Left forelimb (tissue), 1 donor: ENCODE measurements at regions not wholly inside any gene's neighbourhood (a gene's known extent, or its start where the extent isn't known, plus 50 kb on each side); places are given as distances from the start of the nearest gene placed in this dataset.
"Not testable (repeated sequence)": the region's sequence is repeated elsewhere in the genome, so short reads cannot be mapped to it uniquely, and the experiment has no call there.

Experiments used
- DNase-seq: peaks from one replicate; pipeline ENCODE4 v3.0.0-alpha.2; 2018; ENCODE audit warnings: low spot score

DNA sequence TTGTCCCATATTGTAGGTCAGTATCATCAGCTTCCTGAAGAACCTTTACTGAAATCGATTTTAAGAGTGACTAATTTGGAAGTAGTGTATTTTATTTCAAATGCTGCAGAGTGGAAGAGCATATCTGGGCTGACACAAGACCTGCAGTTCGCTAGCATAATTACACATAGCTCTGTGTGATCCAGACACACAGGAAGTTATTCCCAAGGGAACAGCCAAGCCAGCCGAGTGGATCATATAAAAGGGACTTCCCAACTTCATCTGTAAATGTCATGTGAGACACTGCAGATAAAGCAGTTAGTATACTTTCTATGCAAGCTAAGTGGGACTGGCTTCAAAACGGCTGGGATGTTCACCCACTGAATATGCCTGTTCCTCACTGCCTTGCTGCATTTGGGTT is 760.4 kb downstream of the SLITRK1 start:
- no peak for DNase-seq

DNA sequence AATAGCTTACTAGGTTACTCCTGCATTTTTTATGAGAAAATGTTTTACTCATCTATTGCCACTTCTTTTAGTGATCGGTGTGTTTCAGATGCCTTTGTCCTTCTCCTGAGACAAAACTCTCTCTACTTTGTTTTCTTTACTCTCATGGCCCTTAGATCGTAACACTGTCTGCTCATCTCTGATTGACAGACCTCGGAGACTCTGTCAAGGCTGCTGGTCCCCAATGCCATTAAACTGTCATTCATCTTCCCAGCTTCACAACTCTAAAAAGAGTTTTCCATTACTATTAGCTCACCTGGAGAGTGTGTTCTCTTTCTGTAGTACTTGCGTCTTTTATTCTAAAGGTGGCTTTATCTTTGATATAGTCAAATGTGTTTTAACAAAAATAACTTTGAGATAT is 765.2 kb downstream of the SLITRK1 start:
- no peak for DNase-seq

DNA sequence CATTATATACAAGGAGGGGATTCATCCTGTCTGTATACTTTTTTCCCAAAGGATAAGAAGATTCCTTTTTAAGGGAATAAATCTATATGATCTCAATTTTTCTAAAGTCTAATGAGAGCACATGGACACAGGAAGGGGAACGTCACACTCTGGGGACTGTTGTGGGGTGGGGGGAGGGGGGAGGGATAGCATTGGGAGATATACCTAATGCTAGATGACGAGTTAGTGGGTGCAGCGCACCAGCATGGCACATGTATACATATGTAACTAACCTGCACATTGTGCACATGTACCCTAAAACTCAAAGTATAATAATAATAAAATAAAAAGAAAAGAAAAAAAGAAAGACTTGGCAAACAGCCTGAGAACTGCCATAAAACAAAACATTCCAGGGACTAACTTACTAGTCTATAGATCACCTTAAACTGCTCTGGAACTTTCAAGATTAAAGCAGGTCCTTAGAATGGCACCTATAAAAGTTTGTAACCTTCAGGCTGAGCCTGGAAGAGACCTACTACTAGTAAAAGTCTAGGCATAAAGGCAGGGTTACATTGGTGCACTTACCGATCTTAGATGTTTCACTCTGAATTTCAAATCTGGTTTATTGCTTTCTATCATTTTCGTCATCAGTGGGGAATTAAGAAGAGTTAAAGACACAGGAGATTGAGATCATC is 780.6 kb downstream of the SLITRK1 start:
- DNase-seq: not testable (repeated sequence)

DNA sequence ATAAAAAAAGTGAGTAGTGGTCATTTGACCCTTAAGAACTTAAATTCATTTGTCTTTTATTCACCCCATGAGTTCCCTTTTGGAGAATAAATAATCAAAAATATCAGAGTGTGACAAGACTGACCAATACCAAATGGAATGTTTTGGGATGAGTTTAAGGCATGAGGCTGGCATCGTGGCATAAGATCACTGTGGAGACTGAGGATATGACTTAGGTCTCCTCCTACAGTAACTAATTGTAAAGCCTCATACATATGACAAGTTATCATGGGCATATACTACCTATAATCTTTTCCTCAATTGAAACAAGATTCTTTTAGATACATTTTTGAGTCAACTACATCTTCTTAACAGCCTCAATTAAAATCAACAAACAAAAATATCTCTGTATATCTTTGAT is 782.0 kb downstream of the SLITRK1 start:
- no peak for DNase-seq

DNA sequence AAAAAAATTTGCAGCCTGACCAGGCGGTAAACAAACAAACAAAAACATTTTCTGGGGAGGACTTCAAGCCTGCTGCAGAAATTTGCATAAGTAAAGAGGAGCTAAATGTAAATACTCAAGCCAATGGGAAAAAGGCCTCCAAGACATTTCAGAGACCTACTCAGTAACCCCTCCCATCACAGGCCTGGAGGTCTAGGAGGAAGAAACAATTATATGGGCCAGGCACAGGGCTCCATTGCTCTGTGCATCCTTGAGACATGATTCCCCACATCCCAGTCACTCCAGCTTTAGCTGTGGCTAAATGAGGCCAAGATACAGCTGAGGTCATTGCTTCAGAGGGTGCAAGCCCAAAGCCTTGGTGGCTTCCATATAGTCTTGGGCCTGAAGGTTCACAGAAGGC is 793.4 kb downstream of the SLITRK1 start:
- no peak for DNase-seq

DNA sequence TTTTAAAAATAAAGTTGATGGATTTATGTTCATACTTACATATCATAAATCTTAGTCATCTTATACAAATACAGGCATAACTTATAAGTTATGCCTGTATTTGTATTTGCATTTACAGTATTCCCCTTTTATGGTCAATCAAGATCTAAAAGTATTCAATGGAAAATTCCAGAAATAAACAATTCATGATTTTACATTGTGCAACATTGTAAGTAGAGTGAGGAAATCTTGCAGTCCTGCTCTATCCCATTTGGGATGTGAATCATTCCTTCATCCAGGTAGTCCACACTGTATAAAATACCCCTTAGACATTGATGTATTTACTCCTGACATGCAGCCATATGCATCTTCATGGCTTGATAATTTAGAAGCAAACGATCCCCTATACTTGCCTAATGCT is 795.3 kb downstream of the SLITRK1 start:
- DNase-seq: no peak

DNA sequence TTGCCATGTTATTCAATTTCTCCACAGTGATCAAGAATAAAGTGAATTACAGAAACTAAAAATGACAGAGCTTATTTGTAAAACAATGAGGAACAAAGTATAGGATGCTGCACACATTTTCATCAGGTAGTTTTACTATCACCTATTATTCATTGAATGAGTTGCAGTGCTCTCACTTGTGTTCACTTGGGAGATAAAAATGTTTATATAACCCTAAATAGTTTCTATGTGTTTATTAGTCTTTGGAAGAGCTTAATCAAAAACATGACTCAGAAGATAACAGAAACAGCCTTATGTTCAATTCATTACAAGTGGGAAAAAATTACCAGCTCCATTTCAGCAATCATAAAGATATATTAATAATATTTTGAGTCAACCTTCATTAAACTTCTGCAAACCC is 796.2 kb downstream of the SLITRK1 start:
- no peak for DNase-seq

DNA sequence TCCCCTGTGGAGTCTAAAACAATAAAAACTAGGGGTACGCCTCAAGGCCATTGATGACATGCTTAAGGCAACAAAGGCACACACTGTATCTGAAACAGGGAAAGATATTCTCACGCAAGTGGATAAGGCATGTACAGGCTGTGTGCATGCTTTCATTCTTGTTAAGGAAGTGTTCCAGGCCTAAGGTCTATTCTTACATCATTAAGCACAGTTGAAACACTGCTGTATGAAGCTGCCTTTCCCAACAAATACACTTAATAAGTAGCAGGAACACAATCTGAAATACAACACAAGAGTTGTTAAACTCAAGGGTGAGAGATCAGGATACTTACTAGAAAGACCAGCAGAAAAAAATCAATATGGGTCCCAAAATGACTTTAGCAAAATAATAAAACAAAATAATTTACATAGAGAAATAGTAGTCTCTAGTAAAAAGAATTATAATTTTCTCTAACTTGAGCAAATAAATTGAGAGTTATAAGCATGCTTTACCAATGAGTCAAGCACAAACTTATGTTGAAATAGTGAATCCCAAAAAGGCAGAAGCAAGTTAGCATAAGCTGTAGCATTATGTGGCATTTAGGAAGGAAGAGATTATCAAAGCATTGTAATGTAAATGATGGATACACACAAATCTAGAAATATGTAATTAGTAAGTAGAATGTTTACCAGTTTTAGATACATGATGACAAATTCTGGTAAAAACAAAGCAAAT is 796.9 kb downstream of the SLITRK1 start:
- DNase-seq: no peak

DNA sequence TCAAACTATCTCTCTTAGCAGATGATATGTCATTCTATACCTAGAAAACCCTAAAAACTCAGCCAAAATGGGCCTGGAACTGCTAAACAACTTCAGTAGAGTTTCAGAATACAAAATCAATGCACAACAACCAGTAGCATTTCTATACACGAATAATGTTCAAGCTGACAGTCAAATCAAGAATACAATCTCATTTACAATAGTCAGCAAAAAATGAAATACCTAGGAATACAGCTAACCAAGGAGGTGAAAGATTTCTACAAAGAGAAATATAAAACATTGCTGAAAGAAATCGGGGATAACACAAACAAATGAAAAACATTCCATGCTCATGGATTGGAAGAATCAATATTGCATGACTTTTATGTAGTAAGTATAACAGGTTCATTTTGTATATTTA is 804.8 kb downstream of the SLITRK1 start:
- no peak for DNase-seq

DNA sequence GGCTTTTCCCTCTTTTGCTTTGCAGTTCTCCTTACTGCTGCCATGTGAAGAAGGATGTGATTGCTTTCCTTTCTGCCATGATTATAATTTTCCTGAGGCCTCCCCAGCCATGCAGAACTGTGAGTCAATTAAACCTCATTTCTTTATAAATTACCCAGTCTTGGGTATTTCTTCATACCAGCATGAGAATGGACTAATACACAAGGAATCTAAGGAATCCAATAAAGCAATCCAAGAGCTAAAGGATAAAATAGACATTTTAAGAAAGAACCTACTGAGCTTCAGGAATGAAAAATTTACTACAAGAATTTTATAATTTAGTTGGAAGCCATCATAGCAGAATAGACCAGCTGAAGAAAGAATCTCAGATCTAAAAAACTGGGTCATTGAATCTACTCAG is 808.3 kb downstream of the SLITRK1 start:
- DNase-seq: not testable (repeated sequence)

DNA sequence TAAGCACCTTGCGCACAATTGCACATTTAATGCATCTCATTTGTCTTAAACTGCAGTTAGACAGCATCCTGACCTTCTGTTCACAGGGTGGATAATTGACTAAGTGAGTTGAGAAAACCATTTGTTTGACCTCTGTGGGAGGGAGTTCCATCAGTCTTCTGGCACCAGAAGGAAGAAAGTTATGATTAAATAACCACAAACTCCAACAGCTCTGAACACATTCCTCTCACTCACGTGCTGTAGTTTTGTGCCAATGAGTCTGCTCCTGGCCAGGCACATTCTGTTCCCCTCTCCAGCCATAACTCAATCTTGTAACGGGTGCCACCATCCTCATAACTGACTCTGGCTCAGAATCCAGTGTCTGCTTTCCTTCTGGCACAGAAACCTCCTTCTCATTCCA is 817.2 kb downstream of the SLITRK1 start:
- no peak for DNase-seq

DNA sequence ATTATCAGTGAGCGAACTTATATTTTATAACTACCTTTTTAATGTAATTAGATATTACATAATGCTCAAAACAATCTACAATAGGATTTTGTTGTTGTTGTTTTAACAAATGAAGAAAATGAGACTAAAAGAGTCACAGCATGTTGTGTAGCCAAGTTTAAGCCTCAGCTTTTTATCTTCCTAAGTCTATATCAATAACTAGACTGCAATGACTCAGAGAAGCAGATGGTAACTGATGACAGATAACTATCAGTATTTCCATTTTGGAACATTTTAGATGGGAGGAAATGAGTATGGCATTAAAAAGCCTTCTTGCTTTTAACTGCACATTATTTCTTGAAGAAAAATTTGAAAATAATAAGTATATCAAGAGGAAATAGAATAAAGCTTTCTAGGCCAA is 825.2 kb downstream of the SLITRK1 start:
- no peak for DNase-seq

DNA sequence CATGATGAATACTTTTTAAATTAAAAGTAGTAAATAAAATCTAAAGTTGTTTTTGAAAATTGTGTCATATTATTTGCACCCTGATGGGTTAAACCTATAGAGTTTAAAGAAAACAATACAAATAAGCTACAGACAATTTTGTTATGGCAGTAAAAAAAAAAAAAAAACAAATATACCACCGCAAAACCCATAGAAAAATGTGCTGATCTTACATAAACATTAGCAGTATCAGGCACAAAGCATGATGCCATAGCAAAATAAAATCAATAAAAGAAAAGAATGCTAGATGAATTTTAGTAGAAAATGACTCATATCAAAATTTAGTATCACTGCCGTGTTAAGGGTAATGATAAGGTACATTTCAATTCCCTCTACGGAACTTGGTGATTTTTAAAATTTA is 826.0 kb downstream of the SLITRK1 start:
- no peak for DNase-seq

DNA sequence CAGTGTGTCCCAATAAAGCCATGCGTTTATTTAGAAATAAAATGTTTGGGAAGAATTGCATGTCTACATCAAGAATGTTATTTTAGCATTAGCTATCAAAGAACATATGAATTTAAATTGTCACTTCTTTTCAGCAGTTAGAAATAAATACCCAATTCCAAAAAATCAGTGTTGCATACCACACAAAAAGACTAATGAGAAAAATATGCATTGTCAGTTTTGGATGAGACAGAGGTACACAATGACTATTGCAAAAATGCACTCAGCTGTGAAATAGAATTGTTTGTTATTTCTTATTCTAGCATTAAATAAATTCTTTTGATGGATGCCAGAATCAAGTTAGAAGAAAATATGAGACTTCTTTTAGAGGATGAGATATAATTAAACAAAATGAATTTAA is 833.9 kb downstream of the SLITRK1 start:
- DNase-seq: no peak

DNA sequence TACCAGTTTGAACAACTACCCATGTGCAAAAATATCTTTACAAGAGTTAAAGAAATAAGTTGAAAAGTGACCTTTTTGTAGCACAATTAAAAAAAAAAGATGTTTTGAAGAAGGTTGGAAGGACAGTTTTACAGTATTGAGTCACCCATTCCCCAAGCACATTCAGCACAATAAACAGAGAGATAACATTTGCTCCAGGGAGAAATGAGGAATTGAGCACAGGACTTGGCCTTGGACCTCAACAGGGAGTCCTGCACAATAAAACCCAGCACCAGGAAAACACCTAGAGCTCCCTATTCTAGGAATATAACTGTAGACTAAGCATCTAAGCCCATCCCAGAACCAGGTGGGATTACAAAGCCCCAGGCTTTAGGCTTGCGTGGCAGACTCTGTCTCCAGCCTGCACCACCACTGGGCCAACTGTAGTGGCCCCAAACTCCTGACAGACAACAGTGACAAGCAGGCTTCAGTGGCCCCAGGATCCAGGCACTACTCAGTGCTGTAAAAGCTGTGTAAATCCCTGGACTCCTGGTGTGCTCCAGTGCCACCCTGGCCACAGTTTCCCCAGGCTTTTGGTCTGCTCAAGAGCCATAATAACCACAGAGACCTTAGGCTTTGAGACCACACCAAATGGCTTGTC is 857.2 kb downstream of the SLITRK1 start:
- no peak for DNase-seq

DNA sequence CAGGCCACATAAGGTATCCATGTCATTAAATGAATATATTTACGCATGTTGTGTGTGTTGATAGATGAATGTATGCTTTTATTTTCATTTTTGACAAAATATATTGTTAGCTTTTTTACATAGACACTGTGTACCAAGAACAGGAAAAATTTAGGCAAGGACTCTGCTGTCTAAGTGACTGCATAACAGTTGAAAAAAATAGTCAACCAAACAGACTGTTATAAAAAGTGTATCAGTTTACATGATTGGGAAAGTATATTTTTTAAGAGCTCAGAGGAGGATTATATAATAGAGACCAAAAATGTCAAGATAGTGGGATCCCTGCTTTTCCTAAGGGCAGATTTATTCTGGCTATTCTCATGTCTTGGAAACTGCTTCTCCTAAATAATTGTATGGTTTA is 858.0 kb downstream of the SLITRK1 start:
- DNase-seq: no peak

DNA sequence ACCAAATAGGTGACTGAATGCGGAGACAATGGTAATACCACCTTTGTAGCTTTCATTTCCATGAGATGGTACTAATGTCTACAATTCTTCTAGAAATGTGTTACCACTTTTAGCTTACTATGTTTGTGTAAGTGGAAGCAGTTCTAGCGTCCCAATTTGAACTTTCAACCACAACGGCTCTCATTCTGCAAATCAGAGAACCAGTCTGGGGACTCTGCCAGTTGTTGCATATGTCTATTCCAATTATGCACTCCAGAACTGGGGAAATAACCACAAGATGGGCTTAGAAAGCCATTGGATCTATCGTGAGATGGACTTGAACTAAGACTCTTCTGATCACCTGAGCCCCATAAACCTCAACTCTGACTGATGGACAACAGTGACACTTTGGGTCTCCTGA is 862.3 kb downstream of the SLITRK1 start:
- DNase-seq: no peak

DNA sequence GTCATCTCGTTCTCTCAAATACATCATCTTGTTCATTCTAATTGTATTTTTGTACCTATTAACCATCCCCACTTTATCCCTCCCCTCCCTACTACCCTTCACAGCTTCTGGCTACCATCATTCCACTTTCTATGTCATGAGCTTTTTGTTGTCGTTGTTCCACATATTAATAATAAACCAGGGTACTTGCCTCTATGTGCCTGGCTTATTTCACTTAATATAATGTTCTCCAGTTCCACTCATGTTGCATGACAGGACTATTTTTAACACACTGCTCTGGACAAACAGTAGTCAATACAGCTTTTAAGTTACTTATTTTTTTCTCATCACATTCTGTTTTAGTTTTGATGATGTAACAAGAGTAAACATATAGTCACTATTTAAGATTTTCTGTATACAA is 872.3 kb downstream of the SLITRK1 start:
- no peak for DNase-seq

DNA sequence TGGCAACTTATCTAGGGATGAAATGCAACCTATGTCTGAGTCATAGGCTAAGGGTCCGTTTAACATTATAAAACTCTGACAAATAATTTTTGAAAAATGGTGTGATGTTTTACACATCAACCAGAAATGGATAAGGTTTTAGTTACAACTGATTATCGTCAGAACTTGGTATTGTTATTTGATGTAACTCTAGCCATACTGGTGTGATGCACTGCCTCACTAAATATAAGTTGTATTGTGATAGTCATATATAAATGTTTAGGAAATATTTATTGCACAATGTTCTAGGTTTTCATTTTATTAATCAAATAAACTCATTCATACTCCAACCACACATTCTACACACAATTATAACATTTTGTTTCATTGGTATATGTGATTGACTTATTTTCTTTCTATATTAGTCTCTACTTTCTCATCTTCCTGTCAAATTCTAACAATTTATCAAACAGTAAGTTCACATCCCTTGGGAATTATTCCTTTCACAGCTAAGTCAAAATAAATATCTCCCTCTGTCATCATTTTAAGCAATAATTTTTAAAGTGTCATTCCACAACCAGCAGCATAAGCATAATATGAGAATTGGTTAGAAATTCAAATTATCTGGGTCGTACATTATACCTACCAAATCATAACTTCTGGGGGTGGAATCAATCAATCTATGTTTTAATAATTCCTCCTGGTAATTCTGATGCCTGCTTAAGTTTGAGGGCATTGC is 873.9 kb downstream of the SLITRK1 start:
- no peak for DNase-seq

DNA sequence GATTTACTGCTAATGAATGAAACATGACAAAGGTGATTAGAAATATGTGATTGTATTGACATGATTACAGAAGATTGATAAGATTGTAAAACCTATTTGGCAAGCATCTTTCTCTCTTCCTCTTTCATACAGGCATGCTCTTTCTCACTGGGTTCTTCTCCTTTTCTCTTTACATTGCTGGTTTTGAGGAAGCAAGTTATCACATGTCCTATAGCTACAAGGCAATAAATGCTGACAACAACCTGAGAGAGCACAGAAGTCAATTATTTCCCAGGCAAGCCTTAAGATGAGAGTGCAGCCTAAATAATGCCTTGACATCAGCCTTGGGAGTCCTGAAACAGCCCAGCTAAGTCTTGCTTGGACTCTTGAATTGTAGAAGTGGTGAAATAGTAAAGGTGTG is 875.0 kb downstream of the SLITRK1 start:
- no peak for DNase-seq

DNA sequence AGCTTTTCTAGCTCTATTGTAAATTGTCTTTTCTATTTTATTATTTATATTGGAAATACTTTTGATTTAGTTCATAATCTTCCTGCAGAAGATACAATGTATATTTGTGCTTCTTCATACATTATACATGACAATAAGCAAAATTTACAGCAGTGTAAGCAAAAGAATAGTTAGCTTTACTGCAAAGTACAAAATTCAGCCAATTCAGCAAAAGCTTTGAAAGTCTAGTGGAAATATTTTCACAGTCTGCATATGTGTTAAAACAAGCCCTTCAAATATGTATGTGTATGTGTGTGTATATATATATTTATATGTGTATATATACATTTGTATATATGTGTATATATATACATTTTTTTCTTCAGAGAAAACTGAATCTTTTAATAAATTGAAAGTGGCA is 879.1 kb downstream of the SLITRK1 start:
- DNase-seq: no peak

DNA sequence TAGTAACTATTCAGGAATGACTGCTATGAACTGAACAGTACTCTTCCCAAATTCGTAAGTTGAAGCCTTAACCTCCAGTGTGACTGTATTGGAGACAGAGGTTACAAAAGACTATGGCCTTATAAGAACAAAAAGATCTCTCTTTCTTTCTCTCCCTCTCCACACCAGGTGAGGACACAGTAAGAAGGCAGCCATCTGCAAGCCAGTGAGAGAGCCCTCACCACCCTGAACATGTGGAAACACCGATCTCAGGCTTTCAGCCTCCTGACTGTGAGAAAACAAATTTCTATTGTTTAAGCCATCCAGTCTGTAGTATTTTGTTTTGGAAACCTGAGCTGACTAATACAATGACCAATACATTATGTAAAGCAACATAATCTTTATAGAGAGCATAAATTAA is 888.9 kb downstream of the SLITRK1 start:
- no peak for DNase-seq

DNA sequence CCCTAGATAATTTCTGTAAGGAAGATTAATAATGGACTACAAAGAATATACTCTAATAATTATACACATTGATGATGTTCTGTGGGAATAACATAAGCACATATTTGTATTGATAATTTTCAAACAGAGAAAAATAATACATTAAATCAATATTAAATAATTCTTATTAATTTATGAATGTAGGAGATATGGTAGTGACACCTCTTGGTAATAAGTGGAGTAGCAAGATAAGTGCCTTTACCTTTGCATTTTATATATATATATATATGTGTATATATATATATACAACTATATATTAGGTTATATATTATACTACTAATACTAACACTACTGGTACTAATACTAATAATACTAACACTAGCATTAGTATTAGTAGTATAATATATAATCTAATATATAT is 905.8 kb downstream of the SLITRK1 start:
- no peak for DNase-seq
